ENCODE measurements at regions not wholly inside any gene's neighbourhood (a gene's known extent, or its start where the extent isn't known, plus 50 kb on each side); places are given as distances from the start of the nearest gene placed in this dataset.

GRCh38 chr2:176566496-176566895 lies 297.3 kb downstream of the MTX2 start:
- H3K27ac ChIP-seq = no peak overlapping the region
- no peak for DNase-seq
- no peak overlapping the region for H3K4me3 ChIP-seq (ENCODE audit: low read depth, low read length)
- in situ Hi-C loops (cut with HindIII; ENCODE audit: low pct_ligation_motif_present, low sequenced_read_pairs) = no loop called here
- H3K27me3 ChIP-seq (replicated peaks) = no peaks in the 10 kb centered on the region
- TF ChIP-seq, protein P1, sequence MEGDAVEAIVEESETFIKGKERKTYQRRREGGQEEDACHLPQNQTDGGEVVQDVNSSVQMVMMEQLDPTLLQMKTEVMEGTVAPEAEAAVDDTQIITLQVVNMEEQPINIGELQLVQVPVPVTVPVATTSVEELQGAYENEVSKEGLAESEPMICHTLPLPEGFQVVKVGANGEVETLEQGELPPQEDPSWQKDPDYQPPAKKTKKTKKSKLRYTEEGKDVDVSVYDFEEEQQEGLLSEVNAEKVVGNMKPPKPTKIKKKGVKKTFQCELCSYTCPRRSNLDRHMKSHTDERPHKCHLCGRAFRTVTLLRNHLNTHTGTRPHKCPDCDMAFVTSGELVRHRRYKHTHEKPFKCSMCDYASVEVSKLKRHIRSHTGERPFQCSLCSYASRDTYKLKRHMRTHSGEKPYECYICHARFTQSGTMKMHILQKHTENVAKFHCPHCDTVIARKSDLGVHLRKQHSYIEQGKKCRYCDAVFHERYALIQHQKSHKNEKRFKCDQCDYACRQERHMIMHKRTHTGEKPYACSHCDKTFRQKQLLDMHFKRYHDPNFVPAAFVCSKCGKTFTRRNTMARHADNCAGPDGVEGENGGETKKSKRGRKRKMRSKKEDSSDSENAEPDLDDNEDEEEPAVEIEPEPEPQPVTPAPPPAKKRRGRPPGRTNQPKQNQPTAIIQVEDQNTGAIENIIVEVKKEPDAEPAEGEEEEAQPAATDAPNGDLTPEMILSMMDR (IDR thresholded peaks at IDR 0.05; ENCODE audit: low read depth, low read length, missing control alignments) = no peak
- H3K36me3 ChIP-seq (replicated peaks) = no peaks in the 10 kb centered on the region

DNA sequence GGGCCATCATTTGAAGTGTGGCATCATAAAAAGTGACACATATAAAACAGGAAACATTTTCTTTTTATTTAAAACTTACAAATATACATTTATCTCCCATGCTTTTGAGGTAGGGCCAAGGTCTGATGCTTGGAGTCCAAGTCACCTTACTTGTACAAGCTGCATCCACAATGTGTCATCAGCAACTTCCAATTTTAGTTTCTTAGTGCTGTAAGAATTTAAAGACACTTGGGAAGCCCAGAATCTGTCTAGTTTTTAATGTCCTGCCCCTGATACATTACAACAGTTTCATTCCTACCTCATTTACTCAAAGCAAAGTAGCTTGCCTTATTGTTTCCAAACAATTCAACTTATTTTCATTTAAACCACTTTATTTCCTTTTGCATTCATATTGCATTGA lies 297.7 kb downstream of the MTX2 start:
- no peak for DNase-seq
- TF ChIP-seq, protein P1 (IDR thresholded peaks at IDR 0.05; ENCODE audit: low read depth, low read length, missing control alignments) = no peak

GRCh38 chr2:176567361-176567760 lies 298.1 kb downstream of the MTX2 start:
- no peak for DNase-seq
- Histone ChIP-seq H3K27ac (no peak overlapping the region), H3K4me3 (ENCODE audit: low read depth, low read length) (no peak overlapping the region), H3K27me3 (replicated peaks) (no peaks in the 10 kb centered on the region), H3K36me3 (replicated peaks) (no peaks in the 10 kb centered on the region)
- in situ Hi-C loops (cut with HindIII; ENCODE audit: low pct_ligation_motif_present, low sequenced_read_pairs) = no loop called here
- TF ChIP-seq, protein P1 (IDR thresholded peaks at IDR 0.05; ENCODE audit: low read depth, low read length, missing control alignments) = no peak

More for the DNA sequence above, 297.7 kb downstream of the MTX2 start:
- Histone ChIP-seq H3K27ac (no peak overlapping the region), H3K4me3 (ENCODE audit: low read depth, low read length) (no peak overlapping the region), H3K36me3 (replicated peaks) (no peaks in the 10 kb centered on the region), H3K27me3 (replicated peaks) (no peaks in the 10 kb centered on the region)
- in situ Hi-C loops (cut with HindIII; ENCODE audit: low pct_ligation_motif_present, low sequenced_read_pairs) = no loop called here

GRCh38 chr2:176569574-176569973 lies 300.3 kb downstream of the MTX2 start:
- in situ Hi-C loops (cut with HindIII; ENCODE audit: low pct_ligation_motif_present, low sequenced_read_pairs) = no loop called here
- TF ChIP-seq, protein P1 (IDR thresholded peaks at IDR 0.05; ENCODE audit: low read depth, low read length, missing control alignments) = no peak
- Histone ChIP-seq H3K4me3 (ENCODE audit: low read depth, low read length) (no peak overlapping the region), H3K36me3 (replicated peaks) (no peaks in the 10 kb centered on the region), H3K27ac (no peak overlapping the region), H3K27me3 (replicated peaks) (no peaks in the 10 kb centered on the region)
- no peak for DNase-seq

GRCh38 chr2:176573612-176574483 lies 304.6 kb downstream of the MTX2 start:
- H3K36me3 ChIP-seq (replicated peaks) = no peaks in the 10 kb centered on the region
- H3K4me3 ChIP-seq (ENCODE audit: low read depth, low read length) = no peak overlapping the region
- H3K27me3 ChIP-seq (replicated peaks) = no peaks in the 10 kb centered on the region
- no peak for DNase-seq
- no peak overlapping the region for H3K27ac ChIP-seq
- TF ChIP-seq, protein P1 (IDR thresholded peaks at IDR 0.05; ENCODE audit: low read depth, low read length, missing control alignments) = no peak
- in situ Hi-C loops (cut with HindIII; ENCODE audit: low pct_ligation_motif_present, low sequenced_read_pairs) = no loop called here
